GM18498 (cell line): ENCODE measurements at regions not wholly inside any gene's neighbourhood (a gene's known extent, or its start where the extent isn't known, plus 50 kb on each side); places are given as distances from the start of the nearest gene placed in this dataset.

ENCODE experiments used
- ATAC-seq: cut with Tn5 transposase; IDR thresholded peaks from one replicate; pipeline ENCODE4 v1.9.1; 2021; ENCODE audit warnings: mild to moderate bottlenecking, moderate library complexity; ENCODE audit not compliant: unreplicated experiment

DNA sequence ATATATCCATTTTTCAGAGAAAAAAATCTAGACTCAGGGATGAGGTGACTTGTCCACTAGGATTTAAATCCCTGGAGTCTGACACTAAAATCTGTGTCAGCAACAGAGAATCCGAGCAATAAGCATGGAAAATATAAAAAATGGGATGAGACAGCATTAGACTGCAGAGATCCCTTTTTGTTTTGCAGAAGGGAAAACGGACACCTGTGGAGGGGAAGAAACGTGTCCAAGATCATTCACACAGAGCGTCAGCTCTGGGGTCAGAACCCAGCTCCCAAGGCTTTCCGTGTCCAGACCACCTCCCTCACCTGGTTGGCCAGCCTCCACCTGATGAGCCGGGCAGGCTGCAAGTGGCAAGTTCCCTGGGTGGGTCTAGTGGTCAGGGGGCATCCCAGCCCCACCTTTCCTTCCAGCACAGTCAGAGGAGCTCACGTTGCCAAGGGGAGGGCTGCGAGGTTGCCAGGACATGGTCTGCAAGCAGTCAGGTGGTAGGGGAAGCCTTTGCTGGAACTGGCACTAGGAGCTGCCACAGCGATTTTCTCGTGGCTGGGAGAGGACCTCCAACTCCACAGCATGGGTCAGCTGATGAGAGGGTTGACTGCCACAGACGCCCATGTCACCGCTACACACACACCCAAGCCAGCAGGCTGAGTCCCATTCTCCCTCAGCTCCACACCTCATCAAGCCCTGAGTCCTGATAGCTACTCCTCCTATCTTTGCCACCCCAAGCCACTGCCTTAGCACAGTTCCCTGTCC, 65.9 kb upstream of the CPLX2 start:
- no peak for ATAC-seq

DNA sequence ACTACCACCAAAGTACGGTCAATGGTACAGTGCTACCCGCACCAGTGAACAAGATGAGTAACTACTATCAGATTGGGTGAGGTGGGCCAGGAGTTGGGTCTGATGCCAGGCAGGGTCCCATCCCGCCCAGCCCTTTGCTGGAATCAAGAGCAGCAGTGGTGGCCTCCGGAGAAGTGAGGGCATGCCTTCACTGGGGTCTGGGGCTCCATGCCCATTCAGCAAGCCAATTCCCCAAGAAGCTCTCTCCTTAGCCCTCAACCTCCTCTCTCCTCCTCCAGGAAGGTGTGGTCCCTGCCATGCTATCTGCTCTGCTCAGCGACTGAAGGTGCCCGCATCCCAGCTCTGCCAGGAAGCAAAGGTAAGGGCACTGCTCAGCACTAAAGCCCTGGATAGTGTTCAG, 62.7 kb upstream of the CPLX2 start:
- ATAC-seq = no peak

- no peak for ATAC-seq
Measured at GRCh38 chr5:175809531-175810121, 61.8 kb upstream of the CPLX2 start.

- no peak for ATAC-seq
Measured at GRCh38 chr5:175810457-175810856, 60.9 kb upstream of the CPLX2 start.

- no peak for ATAC-seq
Measured at GRCh38 chr5:175811589-175811988, 59.8 kb upstream of the CPLX2 start.

DNA sequence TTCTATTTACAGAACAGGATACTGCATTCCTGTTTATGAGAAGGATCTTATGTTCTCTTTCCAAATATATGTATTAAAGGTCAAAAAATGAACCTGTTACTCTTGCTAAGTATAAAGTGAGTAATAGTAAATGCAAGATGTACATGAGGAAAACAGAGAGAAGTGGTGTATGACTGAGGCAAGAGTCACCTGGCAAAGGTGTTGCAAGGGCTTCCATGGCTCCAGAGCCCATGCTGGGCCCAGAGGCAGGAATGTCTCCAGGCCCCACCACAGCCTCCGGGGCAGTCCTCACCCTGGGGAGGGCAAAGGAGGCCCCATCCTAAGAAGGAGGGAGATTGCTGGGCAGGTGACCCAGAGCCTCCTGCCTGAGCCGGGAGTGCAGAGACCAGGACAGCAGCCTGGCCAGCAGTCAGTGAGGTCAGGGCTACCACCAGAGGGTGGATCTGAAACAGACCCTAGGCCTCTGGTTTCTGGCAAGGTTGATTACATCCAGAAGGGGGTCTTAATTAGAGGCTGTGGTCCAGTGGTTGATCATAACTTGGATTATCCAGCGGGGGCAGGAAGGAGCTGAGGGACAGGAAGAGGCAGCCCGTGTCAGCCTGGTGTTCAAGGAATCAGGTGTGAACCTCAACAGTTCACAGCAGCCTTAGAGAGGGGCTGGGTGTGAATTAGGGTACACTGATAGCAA, 57.3 kb upstream of the CPLX2 start:
- ATAC-seq = no peak

- no peak for ATAC-seq
Measured at GRCh38 chr5:175814691-175815090, 56.7 kb upstream of the CPLX2 start.

DNA sequence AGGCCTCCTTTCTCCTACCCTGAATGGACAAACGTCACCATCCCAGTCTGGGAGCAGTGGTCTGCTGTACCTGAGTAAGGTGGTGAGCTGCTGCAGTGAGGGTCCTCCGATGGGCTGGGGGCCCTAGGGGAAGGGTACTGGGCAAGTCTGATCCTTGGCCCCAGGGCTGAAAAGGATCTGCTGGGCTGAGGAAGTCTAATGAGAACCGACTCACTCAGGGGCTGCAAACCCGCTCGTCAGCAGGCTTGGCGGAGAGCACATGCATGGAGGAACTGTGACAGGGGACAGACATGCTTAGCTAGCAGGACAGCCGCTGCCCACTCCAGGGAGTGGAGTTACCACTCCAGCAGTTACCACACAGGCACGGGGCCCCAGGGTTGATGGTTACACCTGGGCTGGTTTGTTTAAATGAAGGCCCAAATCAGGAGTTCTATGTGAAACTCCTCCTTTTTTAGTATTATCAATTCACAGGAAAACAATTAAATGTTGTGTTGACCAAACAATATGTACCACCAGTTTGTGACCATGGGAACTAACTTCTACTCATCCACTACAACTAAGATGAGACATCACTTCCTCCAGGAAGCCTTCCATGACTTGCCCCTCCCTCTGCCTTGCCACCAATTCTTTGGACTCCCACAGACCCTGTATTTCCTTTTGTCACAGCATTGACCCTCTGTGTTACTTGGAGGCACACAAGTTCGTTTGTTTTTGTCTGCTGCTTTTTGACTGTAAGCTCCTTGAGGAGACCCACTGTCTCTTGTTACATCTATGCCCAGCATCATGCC, 56.1 kb upstream of the CPLX2 start:
- no peak for ATAC-seq

- no peak for ATAC-seq
Measured at GRCh38 chr5:175816348-175816747, 55.0 kb upstream of the CPLX2 start.

- ATAC-seq = no peak
Measured at GRCh38 chr5:175819090-175819425, 52.3 kb upstream of the CPLX2 start.

DNA sequence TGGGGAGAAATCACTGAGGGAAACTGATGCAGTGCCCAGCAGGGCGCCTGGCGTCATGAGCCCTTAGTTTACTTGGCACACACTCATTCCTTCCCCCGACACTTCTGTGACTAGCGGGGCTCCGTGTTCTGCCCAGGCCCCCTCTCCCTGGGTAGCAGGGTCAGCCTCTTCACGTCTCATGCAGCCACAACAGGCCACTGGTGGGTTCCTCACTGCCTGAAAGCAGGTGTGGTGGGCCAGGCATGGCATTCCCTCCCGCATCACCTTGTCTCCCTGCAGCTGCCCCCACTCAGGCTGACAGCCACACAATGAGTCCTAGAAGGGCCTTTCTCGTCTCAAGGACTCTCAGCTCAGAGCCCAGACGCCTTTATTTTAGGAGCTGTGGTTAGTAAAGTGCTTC, 51.1 kb upstream of the CPLX2 start:
- no peak for ATAC-seq
